GM18873 (cell line): ENCODE measurements at regions not wholly inside any gene's neighbourhood (a gene's known extent, or its start where the extent isn't known, plus 50 kb on each side); places are given as distances from the start of the nearest gene placed in this dataset.
"Not testable (repeated sequence)": the region's sequence is repeated elsewhere in the genome, so short reads cannot be mapped to it uniquely, and the experiment has no call there.

Experiments used
- ATAC-seq: cut with Tn5 transposase; IDR thresholded peaks from one replicate; pipeline ENCODE4 v1.9.1; 2021; ENCODE audit warnings: mild to moderate bottlenecking, moderate library complexity, moderate number of reproducible peaks; ENCODE audit not compliant: unreplicated experiment, low FRiP score

- ATAC-seq, result no peak
Measured at GRCh38 chr15:38722236-38722635, 157.6 kb upstream of the RASGRP1 start.

GRCh38 chr15:38724827-38725226, 160.2 kb upstream of the RASGRP1 start:
- no peak for ATAC-seq

DNA sequence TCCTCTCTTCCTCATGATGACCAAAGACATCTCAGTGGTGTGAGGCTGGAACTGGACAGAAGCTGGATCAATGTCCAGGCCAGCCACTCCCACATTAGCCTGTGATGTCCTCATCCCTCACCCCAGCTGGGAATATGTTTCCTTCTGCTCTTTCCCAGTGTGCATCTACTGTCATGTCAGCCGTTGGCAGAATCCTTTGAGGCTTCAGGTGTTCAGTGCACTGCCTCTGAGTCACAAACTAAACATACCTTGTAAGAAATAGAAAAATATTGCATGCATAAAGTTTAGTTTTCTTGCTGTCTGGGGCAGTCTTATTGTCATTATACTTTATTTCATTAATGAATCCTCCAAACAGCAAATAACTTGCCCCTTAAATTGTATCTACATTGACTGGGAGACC, 161.6 kb upstream of the RASGRP1 start:
- ATAC-seq, result no peak

DNA sequence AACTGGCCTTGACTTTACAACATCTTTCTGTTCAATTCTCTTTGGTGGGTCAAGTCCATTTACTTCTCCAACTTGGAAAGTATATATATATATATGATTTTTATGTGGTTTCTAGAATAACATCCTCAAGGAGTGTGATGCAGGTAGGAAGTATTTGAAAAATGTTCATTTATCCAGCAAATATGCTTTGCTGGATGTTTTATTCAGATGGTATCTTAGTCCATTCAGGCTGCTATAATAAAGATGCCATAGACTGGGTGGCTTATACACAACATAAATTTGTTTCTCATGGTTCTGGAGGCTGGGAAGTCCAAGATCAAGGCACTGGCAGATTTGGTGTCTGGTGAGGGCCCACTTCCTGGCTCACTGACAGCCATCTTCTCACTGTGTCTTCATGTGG, 168.7 kb upstream of the RASGRP1 start:
- ATAC-seq, result no peak

GRCh38 chr15:38740206-38740605, 175.6 kb upstream of the RASGRP1 start:
- ATAC-seq, result no peak

DNA sequence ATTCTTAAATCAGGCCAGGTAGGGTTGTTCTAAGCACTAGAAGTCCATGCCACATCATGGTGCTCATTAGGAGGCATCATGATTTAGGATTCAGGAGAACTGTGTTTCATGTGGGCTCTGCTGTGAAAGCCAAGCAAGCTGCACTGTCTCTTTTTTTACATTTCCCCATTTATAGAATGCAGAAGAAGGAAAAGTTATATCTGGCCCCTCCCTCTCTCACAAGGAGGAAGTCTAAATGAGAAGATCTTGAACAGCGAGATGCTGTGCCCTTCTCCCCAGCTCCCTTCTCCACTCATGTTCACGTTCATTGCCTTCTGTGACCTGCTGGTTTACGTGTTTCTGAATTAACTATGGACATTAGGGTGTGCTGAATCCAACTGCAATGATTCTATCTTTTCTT, 178.5 kb upstream of the RASGRP1 start:
- no peak for ATAC-seq

- no peak for ATAC-seq
Measured at GRCh38 chr15:38745126-38745525, 180.5 kb upstream of the RASGRP1 start.

DNA sequence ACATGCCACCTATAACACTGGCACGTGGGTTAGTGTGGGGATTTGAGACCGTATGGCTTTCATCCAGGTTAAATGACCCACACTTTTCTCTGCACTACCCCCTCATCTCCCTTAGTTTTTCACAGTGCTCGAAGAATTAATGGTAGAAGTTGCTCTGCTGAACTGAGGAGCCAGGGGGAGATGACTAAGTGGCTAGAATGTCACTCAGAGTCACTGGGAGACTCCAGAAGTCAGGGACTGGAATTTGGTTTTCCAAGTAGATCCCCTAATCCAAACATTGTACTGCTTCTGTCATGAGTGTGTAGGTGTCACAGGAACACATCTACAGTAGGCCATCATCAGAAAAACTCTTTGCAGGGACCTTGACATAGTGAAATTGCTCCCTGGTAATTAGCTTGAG, 181.0 kb upstream of the RASGRP1 start:
- ATAC-seq, result no peak

GRCh38 chr15:38746211-38746610, 181.6 kb upstream of the RASGRP1 start:
- no peak for ATAC-seq

- ATAC-seq, result no peak
Measured at GRCh38 chr15:38748710-38749109, 184.1 kb upstream of the RASGRP1 start.

- ATAC-seq, result no peak
Measured at GRCh38 chr15:38750786-38751185, 186.2 kb upstream of the RASGRP1 start.

DNA sequence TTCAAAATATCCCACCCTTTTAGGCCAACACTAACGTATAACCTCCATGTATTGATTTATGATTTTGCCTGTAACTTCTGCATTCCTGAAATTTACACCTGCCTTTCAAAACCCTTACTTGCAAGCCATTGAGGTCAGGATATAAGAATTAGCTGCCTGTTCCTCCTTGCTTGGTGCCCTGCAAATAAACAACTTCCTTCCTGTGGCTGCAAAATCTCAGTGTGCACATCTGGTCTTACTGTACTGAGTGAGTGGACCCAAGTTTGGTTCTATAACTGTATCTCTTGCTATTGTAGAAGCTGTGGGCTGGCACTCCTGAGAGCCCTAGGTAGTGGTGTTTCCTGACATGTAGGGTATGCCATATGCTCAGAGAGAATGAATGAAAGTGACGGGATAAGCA, 191.1 kb upstream of the RASGRP1 start:
- ATAC-seq, result no peak

GRCh38 chr15:38756441-38756840, 191.8 kb upstream of the RASGRP1 start:
- no peak for ATAC-seq

GRCh38 chr15:38758043-38758442, 193.4 kb upstream of the RASGRP1 start:
- no peak for ATAC-seq

GRCh38 chr15:38761681-38762080, 197.1 kb upstream of the RASGRP1 start:
- ATAC-seq, result no peak

- no peak for ATAC-seq
Measured at GRCh38 chr15:38768970-38769369, 204.4 kb upstream of the RASGRP1 start.

DNA sequence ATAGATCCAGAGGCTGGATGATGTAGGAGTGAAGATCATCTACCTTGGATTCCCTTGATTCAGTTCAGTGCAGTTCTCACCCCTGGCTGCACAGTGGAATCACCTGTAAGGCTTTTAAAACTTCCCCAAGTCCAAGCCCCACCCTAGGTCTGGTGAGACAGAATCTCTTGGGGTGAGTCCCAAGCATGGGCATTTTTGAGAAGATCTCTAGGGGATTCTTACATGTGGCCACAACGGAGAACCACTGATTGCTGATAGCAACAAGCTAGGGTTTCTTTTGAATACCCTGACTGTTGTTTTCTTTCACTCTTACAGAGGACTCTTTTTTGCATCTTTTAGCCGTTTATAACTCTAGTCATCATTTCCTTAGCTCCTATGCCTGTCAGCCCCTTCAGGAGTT, 204.9 kb upstream of the RASGRP1 start:
- no peak for ATAC-seq

GRCh38 chr15:38774076-38774475, 209.5 kb upstream of the RASGRP1 start:
- not testable (repeated sequence) for ATAC-seq

GRCh38 chr15:38781196-38781595, 216.6 kb upstream of the RASGRP1 start:
- ATAC-seq, result no peak

DNA sequence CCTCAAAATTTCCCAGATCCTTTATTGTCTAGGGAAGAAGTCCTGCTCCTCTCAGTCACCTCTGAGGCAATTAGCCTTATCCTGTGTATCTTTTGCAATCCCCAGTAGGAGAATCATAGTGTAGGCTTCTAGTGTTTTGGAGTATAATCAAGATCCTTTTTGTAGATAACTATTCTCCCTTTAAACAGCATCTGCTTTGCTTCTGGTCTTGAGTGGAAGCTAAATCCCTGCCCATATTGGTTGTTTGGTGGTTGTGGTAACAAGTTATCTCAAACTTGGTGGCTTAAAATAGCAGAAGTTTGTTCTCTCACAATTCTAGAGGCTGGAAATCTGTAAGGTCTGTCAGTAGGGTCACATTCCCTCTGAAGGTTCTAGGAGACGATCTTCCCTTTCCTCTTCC, 217.5 kb upstream of the RASGRP1 start:
- no peak for ATAC-seq

DNA sequence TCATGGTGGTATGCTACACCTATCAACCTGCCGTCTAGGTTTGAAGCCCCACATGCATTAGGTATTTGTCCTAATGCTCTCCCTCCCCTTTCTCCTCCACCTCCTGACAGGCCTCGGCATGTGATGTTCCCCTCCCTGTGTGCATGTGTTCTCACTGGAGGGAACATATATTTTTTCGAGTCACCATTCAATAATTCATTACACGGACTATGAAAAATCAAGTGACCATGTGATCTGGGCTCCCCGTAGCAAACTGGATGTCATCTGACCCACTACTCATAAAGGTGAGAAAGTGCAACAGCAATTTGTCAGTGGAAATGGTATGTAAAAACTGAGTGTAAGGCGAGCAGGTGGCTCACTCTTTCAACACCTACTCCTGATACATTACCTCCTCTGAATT, 224.3 kb upstream of the RASGRP1 start:
- ATAC-seq, result no peak

DNA sequence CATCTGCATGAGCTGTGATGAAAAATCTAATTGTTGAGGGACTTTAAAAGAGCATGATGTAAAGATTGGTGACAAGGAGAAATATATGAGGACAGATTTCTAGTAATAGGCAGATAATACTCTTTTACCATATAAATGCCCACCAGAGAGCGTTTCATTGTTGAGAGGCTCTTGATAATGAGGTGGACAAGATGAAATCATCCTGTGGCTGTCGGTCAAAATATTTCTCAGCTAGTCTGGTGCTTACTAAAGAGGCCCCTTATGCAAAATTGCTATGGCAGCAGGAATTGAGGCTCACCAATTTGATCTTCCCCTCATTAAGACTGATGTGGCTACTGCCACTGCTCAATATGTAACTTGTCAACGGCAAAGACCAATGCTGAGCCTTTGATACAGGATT, 225.0 kb upstream of the RASGRP1 start:
- ATAC-seq, result no peak

DNA sequence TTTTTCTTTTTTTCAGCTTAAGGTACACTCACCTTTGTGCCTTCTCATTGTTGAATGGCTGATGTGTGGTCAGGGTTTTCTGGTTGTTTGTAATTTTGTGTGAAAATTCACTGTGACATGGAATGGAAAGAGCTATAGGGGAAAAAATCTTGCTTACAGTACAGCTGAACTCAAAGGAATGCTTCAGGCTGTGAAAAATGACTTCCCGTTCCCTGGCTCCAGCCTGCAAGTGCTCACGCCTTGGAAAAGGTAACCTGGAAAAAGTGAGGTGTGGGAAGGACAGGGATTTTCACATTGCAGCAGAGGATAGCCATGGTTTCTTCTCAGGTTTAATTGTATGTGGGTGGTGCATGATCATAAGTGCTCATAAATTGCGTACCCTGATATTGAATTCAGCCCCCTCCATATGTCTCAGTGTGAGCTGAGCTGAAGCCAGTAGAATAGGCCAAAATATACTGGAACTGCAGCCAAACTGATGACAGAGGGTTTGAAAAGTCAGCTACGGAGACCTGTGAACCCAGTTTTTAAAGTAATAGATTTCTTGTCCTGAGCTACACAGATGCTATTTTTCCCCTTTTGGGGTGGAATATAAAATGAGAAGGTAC, 228.7 kb upstream of the RASGRP1 start:
- ATAC-seq, result no peak
